AG09309 (cell line): ENCODE measurements at regions not wholly inside any gene's neighbourhood (a gene's known extent, or its start where the extent isn't known, plus 50 kb on each side); places are given as distances from the start of the nearest gene placed in this dataset.

Experiments used
- DNase-seq: peaks from one replicate; pipeline ENCODE4 v3.0.0-alpha.2; 2010; ENCODE audit warnings: low read depth
- H3K4me3 ChIP-seq: 2 replicates; pipeline ENCODE4 v1.5.1; 2011; ENCODE audit warnings: mild to moderate bottlenecking, low read depth, low read length, moderate library complexity; ENCODE audit not compliant: control insufficient read depth
- CTCF ChIP-seq: IDR thresholded peaks from 2 replicates; pipeline ENCODE4 v1.5.1; 2011; ENCODE audit warnings: mild to moderate bottlenecking, low read depth, low read length, inconsistent platforms; ENCODE audit not compliant: insufficient read depth, control insufficient read depth; ENCODE audit errors: missing control alignments

GRCh38 chr18:26697186-26697884 is 149.0 kb upstream of the KCTD1 start:
- H3K4me3 ChIP-seq: no peak overlapping the region
- TF ChIP-seq CTCF: no peak
- no peak for DNase-seq

GRCh38 chr18:26696786-26697185 is 148.4 kb upstream of the KCTD1 start:
- TF ChIP-seq CTCF: no peak
- H3K4me3 ChIP-seq: no peak overlapping the region
- no peak for DNase-seq

- no peak for DNase-seq
- no peak for TF ChIP-seq CTCF
- H3K4me3 ChIP-seq: no peak overlapping the region
These were observed 148.0 kb upstream of the KCTD1 start for GRCh38 chr18:26696308-26696707.

GRCh38 chr18:26689226-26689879 is 141.0 kb upstream of the KCTD1 start:
- DNase-seq: no peak
- H3K4me3 ChIP-seq: no peak overlapping the region
- no peak for TF ChIP-seq CTCF

- no peak for TF ChIP-seq CTCF
- no peak overlapping the region for H3K4me3 ChIP-seq
- no peak for DNase-seq
These were observed 138.2 kb upstream of the KCTD1 start for GRCh38 chr18:26686532-26686931.

- no peak for DNase-seq
- no peak overlapping the region for H3K4me3 ChIP-seq
- TF ChIP-seq CTCF: no peak
These were observed 137.2 kb upstream of the KCTD1 start for GRCh38 chr18:26685438-26686157.
